ENCODE measurements at regions not wholly inside any gene's neighbourhood (a gene's known extent, or its start where the extent isn't known, plus 50 kb on each side); places are given as distances from the start of the nearest gene placed in this dataset.

DNA sequence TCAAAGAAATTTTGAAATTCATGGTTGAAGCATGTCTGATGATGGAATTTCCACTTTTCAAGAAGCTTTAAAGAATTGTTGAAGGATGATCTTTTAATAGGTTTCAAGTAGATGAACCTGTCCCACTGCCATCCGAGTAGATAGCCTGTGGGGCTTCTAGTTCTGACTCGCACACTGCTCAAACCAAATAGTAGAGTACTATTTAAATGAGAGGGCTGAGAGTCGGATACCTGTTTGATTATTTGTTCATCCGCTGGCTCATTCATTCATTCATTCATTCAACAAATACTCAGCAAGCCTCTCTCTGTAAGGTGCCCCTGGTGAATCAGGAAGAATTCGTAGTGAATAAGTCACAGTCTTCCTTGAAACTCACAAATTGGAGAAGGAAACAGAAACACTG lies 108.2 kb upstream of the IRX5 start:
- WGBS, 2 donors, result 86 to 88% methylated on average over 5 of the region's 5 CpGs
- no peak overlapping the region for H3K27ac ChIP-seq
- TF ChIP-seq, protein P1, sequence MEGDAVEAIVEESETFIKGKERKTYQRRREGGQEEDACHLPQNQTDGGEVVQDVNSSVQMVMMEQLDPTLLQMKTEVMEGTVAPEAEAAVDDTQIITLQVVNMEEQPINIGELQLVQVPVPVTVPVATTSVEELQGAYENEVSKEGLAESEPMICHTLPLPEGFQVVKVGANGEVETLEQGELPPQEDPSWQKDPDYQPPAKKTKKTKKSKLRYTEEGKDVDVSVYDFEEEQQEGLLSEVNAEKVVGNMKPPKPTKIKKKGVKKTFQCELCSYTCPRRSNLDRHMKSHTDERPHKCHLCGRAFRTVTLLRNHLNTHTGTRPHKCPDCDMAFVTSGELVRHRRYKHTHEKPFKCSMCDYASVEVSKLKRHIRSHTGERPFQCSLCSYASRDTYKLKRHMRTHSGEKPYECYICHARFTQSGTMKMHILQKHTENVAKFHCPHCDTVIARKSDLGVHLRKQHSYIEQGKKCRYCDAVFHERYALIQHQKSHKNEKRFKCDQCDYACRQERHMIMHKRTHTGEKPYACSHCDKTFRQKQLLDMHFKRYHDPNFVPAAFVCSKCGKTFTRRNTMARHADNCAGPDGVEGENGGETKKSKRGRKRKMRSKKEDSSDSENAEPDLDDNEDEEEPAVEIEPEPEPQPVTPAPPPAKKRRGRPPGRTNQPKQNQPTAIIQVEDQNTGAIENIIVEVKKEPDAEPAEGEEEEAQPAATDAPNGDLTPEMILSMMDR (IDR thresholded peaks at IDR 0.05), result no peak
- TF ChIP-seq POLR2A (IDR thresholded peaks at IDR 0.05) (no peak), EP300 (IDR thresholded peaks at IDR 0.05) (no peak)

DNA sequence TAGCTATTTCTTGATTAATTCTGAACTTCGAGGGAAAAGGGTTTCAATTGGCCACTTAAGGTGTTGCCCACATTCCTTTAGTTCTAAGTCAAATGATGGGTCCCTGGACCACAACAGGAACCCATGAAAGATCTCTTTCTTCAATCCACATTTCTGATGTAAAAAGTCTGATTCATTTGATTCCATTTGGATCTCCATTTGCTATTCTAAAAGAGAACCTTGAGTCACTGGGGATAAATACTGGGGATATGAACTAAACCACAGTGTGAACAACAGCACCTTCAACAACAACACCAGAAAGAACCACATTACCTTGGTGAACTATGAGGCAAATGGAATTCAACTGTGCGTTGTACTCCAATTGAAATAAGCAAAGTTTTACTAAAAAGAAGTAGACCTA lies 108.9 kb upstream of the IRX5 start:
- H3K9me3 ChIP-seq, result peaks cover 0 to 4% (median 0%) of the 10 kb centered on the region in 4 donors
- no peak for TF ChIP-seq POLR2A (IDR thresholded peaks at IDR 0.05)
- no peak for TF ChIP-seq EP300 (IDR thresholded peaks at IDR 0.05)
- TF ChIP-seq, protein P1 (IDR thresholded peaks at IDR 0.05), result no peak

More for the DNA sequence above, 108.2 kb upstream of the IRX5 start:
- no peaks in the 10 kb centered on the region for H3K4me1 ChIP-seq
- H3K36me3 ChIP-seq, result no peaks in the 10 kb centered on the region
- no peak for DNase-seq (ENCODE audit: low spot score in 2 of 2)
- no peaks in the 10 kb centered on the region for H3K27me3 ChIP-seq
- no peak overlapping the region for H3K4me3 ChIP-seq
- H3K9me3 ChIP-seq, result peaks cover 0 to 8% (median 0%) of the 10 kb centered on the region in 4 donors

DNA sequence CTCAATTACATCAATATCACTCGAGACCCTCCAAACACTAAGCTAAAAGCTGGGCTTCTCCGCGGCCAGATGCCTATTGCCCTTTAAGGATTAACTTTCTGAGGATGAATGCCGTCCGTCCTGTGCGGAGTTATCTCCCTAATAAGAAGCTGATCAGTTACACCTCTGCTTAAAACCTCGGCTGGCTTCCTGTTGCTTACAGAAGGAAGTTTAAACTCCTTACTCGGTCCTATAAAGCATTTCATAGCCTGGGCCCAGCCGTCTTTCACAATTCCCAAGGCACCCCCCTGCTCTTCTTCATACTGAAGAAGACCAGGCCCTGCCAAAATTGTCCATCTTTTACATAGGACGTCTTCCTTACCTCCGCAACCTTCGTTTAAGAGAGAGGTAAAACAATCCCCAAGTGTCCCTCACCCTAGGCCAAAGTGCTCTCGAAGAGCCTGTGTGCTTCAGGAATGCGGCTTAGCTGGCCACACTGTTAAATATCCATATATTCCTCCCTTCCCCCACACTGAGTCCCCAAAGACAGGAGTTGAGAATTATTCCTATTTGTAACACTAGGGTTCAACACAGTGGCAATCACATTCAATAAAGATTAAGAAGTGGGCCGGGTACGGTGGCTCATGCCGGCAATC lies 112.6 kb upstream of the IRX5 start:
- H3K36me3 ChIP-seq, result no peaks in the 10 kb centered on the region
- DNase-seq (ENCODE audit: low spot score in 2 of 2), result no peak
- no peak overlapping the region for H3K27ac ChIP-seq
- no peaks in the 10 kb centered on the region for H3K4me1 ChIP-seq
- no peaks in the 10 kb centered on the region for H3K27me3 ChIP-seq
- H3K4me3 ChIP-seq, result no peak overlapping the region
- H3K9me3 ChIP-seq, result peaks cover 0 to 4% (median 0%) of the 10 kb centered on the region in 4 donors
- 58 to 66% methylated on average over 17 of the region's 17 CpGs for WGBS, 2 donors
- TF ChIP-seq POLR2A (IDR thresholded peaks at IDR 0.05) (no peak), EP300 (IDR thresholded peaks at IDR 0.05) (no peak)
- TF ChIP-seq, protein P1 (IDR thresholded peaks at IDR 0.05), result no peak

More for the DNA sequence above, 108.9 kb upstream of the IRX5 start:
- 59 to 73% methylated on average over 2 of the region's 2 CpGs for WGBS, 2 donors
- no peaks in the 10 kb centered on the region for H3K27me3 ChIP-seq
- no peak overlapping the region for H3K4me3 ChIP-seq
- H3K36me3 ChIP-seq, result no peaks in the 10 kb centered on the region
- H3K4me1 ChIP-seq, result no peaks in the 10 kb centered on the region
- no peak for DNase-seq (ENCODE audit: low spot score in 2 of 2)
- no peak overlapping the region for H3K27ac ChIP-seq

DNA sequence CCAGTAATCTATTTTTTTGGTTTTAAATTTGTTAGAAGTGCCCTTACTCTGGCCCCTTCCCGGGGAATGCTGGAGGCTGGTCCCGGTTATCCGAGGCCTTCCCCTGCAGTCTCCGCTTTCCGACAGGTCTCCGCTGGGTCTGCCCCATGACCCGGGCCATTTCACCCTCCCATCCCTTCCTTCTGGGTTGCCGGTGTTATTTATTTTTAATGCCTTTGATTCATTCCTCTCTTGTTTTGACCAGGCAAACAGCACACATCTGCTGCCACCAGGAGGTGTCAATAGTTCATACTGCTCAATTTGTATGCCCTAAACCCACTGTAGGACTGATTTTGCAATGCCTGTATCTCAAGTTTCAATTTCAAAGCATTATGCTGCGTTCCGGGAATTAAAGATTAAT lies 113.2 kb upstream of the IRX5 start:
- Histone ChIP-seq H3K27me3 (no peaks in the 10 kb centered on the region), H3K9me3 (peaks cover 0 to 4% (median 0%) of the 10 kb centered on the region in 4 donors), H3K4me1 (no peaks in the 10 kb centered on the region), H3K36me3 (no peaks in the 10 kb centered on the region), H3K27ac (no peak overlapping the region), H3K4me3 (no peak overlapping the region)
- DNase-seq (ENCODE audit: low spot score in 2 of 2), result no peak
- TF ChIP-seq POLR2A (IDR thresholded peaks at IDR 0.05) (no peak), EP300 (IDR thresholded peaks at IDR 0.05) (no peak)
- TF ChIP-seq, protein P1 (IDR thresholded peaks at IDR 0.05), result no peak
- 41 to 50% methylated on average over 10 of the region's 10 CpGs for WGBS, 2 donors

DNA sequence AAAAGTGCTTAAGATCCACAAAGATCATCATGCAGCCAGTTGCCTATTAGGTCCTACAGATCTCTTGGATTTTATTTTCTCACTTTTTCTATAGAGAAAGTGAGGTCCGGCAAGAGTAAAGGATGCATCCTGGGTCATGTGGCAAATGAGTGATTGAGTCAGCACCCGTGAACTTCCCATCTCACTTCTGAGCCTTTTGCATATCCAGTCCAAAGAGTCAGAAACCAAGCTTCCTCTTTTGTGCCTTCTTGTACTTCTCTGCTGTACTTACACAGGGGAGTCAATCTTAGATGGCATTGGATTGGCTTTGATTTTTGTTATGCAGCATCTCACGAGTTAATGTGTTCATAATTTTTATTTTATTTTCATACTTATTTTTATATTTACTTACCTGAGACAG lies 114.2 kb upstream of the IRX5 start:
- Histone ChIP-seq H3K4me1 (no peaks in the 10 kb centered on the region), H3K36me3 (no peaks in the 10 kb centered on the region), H3K27ac (no peak overlapping the region), H3K4me3 (no peak overlapping the region), H3K27me3 (no peaks in the 10 kb centered on the region), H3K9me3 (peaks cover 0 to 4% (median 0%) of the 10 kb centered on the region in 4 donors)
- TF ChIP-seq, protein P1 (IDR thresholded peaks at IDR 0.05), result no peak
- no peak for TF ChIP-seq EP300 (IDR thresholded peaks at IDR 0.05)
- no peak for TF ChIP-seq POLR2A (IDR thresholded peaks at IDR 0.05)
- 41 to 64% methylated on average over 3 of the region's 3 CpGs for WGBS, 2 donors
- no peak for DNase-seq (ENCODE audit: low spot score in 2 of 2)
